Sigmoid colon (tissue), 6 donors: ENCODE measurements at regions not wholly inside any gene's neighbourhood (a gene's known extent, or its start where the extent isn't known, plus 50 kb on each side); places are given as distances from the start of the nearest gene placed in this dataset.

ENCODE experiments used
- DNase-seq: peaks from one replicate; pipeline ENCODE4 v3.0.0-alpha.2; 2019
- H3K27ac ChIP-seq, 4 donors: fragments of 200-600 bp; sonication (generic); one replicate each; pipeline ENCODE4 v1.5.1; 2016 to 2019; ENCODE audit warnings: mild to moderate bottlenecking in 1 of 4
- H3K27me3 ChIP-seq, 3 donors: fragments of 200-600 bp; sonication (generic); one replicate each; pipeline ENCODE4 v1.5.1; 2019; ENCODE audit warnings: mild to moderate bottlenecking in 1 of 3
- H3K36me3 ChIP-seq, 4 donors: fragments of 200-600 bp; sonication (generic); one replicate each; pipeline ENCODE4 v1.5.1; 2016 to 2019
- H3K4me1 ChIP-seq, 4 donors: fragments of 200-600 bp; sonication (generic); one replicate each; pipeline ENCODE4 v1.5.1; 2017 to 2019
- H3K4me3 ChIP-seq, 4 donors: fragments of 200-600 bp; sonication (generic); one replicate each; pipeline ENCODE4 v1.5.1; 2017 to 2019; ENCODE audit warnings: mild to moderate bottlenecking in 2 of 4, moderate library complexity in 1 of 4
- H3K9me3 ChIP-seq, 4 donors: fragments of 200-600 bp in 3 of 4; sonication (generic) in 3 of 4; one replicate each; pipeline versions ENCODE4 v1.5.1 to v1.6.1; 2013 to 2019
- EP300 ChIP-seq, 4 donors: sonication (generic); formaldehyde crosslinking; IDR thresholded peaks; one replicate each; pipeline ENCODE4 v1.6.1; 2017; ENCODE audit warnings: antibody characterized with exemption in 4 of 4
- POLR2A ChIP-seq, 2 donors: fragments of 450-650 bp; IDR thresholded peaks; one replicate each; pipeline ENCODE4 v1.6.1; 2016; ENCODE audit warnings: antibody characterized with exemption in 2 of 2, mild to moderate bottlenecking in 2 of 2, moderate library complexity in 2 of 2
- POLR2AphosphoS5 ChIP-seq, 4 donors: sonication (generic); formaldehyde crosslinking; IDR thresholded peaks; one replicate each; pipeline ENCODE4 v1.6.1; 2017; ENCODE audit warnings: antibody characterized with exemption in 4 of 4
- WGBS, 2 donors: extraction: QIAGEN DNeasy Blood & Tissue Kit; methylation state at CpG; one replicate each; pipeline ENCODE4 v1.1.7; 2013; 5-methylcytosine and 5-hydroxymethylcytosine counted together
- intact Hi-C: fragments of 100-400 bp; cut with DNase I; formaldehyde crosslinking; loops from one replicate; pipeline ENCODE4 v1.15.1; 2023
- TF ChIP-seq, protein P1 (sequence below), 4 experiments: fragments of 450-650 bp in 3 of 4; fragments of 200-600 bp in 1 of 4; IDR thresholded peaks; one replicate each; pipeline ENCODE4 v1.5.1; 2016 to 2019; ENCODE audit warnings: antibody characterized with exemption in 4 of 4, mild to moderate bottlenecking in 3 of 4, moderate library complexity in 2 of 4
- donor health status: healthy with polysubstance abuse.
- donor health status: healthy.

GRCh38 chr14:86168371-86168770 is 638.4 kb downstream of the FLRT2 start:
- TF ChIP-seq, protein P1, sequence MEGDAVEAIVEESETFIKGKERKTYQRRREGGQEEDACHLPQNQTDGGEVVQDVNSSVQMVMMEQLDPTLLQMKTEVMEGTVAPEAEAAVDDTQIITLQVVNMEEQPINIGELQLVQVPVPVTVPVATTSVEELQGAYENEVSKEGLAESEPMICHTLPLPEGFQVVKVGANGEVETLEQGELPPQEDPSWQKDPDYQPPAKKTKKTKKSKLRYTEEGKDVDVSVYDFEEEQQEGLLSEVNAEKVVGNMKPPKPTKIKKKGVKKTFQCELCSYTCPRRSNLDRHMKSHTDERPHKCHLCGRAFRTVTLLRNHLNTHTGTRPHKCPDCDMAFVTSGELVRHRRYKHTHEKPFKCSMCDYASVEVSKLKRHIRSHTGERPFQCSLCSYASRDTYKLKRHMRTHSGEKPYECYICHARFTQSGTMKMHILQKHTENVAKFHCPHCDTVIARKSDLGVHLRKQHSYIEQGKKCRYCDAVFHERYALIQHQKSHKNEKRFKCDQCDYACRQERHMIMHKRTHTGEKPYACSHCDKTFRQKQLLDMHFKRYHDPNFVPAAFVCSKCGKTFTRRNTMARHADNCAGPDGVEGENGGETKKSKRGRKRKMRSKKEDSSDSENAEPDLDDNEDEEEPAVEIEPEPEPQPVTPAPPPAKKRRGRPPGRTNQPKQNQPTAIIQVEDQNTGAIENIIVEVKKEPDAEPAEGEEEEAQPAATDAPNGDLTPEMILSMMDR (IDR thresholded peaks at IDR 0.05) = no peak
- TF ChIP-seq EP300 (IDR thresholded peaks at IDR 0.05) (no peak), POLR2AphosphoS5 (IDR thresholded peaks at IDR 0.05) (no peak)
- Histone ChIP-seq H3K4me3 (no peak overlapping the region), H3K36me3 (no peaks in the 10 kb centered on the region), H3K4me1 (no peaks in the 10 kb centered on the region), H3K9me3 (peaks cover 0 to 3% (median 0%) of the 10 kb centered on the region in 4 donors), H3K27me3 (no peaks in the 10 kb centered on the region), H3K27ac (no peak overlapping the region)
- intact Hi-C loops = no loop called here
- 92% methylated on average over 7 of the region's 7 CpGs for WGBS, 2 donors
- DNase-seq = no peak

DNA sequence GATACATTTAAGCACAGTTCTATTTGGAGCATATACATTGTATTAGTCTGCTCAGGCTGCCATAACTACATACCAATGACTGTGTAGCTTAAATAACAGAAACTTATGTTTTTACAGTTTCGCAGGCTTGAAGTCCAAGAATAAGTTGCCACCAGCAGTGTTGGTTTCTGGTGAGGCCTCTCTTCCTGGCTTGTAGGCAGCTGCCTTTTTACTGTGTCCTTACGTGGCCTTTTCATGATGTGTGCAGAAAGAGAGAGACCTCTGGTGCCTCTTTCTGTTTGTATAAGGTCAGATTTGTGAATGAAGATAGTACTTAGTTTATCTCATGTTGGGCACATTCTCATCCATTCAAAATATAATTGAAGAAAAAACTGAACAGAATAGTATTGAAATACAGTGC is 636.6 kb downstream of the FLRT2 start:
- Histone ChIP-seq H3K4me3 (no peak overlapping the region), H3K4me1 (no peaks in the 10 kb centered on the region), H3K9me3 (peaks cover 0 to 3% (median 0%) of the 10 kb centered on the region in 4 donors), H3K27me3 (no peaks in the 10 kb centered on the region), H3K36me3 (no peaks in the 10 kb centered on the region), H3K27ac (no peak overlapping the region)
- no peak for DNase-seq
- WGBS, 2 donors = 48 to 63% methylated on average over 2 of the region's 2 CpGs
- TF ChIP-seq, protein P1 (IDR thresholded peaks at IDR 0.05) = no peak
- TF ChIP-seq POLR2AphosphoS5 (IDR thresholded peaks at IDR 0.05) = no peak
- no peak for TF ChIP-seq EP300 (IDR thresholded peaks at IDR 0.05)
- TF ChIP-seq POLR2A (IDR thresholded peaks at IDR 0.05) = no peak
- intact Hi-C loops = no loop called here

DNA sequence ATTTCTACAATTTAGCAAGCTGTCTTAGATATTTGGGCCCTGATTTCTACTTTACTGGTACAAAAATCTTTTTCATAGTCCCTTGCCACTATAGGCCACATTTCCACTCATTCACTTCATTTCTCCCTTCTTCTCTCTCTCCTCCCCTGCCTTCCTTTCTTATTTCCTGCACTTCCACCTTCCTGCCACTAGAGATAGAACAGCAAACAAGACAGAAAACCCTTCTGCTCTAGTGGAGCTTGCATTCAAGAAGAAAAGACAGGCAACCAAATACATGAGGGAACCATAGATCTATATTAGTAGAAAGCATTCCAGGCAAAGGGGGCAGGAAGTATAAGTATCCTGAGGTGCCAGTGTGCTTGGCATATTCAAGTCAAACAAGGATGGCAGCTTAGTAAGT is 623.5 kb downstream of the FLRT2 start:
- H3K4me1 ChIP-seq = no peaks in the 10 kb centered on the region
- TF ChIP-seq, protein P1 (IDR thresholded peaks at IDR 0.05) = no peak
- TF ChIP-seq POLR2A (IDR thresholded peaks at IDR 0.05) (no peak), POLR2AphosphoS5 (IDR thresholded peaks at IDR 0.05) (no peak)
- H3K27ac ChIP-seq = no peak overlapping the region
- intact Hi-C loops = no loop called here
- H3K9me3 ChIP-seq = no peaks in the 10 kb centered on the region
- no peaks in the 10 kb centered on the region for H3K27me3 ChIP-seq
- no peak overlapping the region for H3K4me3 ChIP-seq
- no peaks in the 10 kb centered on the region for H3K36me3 ChIP-seq
- DNase-seq = no peak

DNA sequence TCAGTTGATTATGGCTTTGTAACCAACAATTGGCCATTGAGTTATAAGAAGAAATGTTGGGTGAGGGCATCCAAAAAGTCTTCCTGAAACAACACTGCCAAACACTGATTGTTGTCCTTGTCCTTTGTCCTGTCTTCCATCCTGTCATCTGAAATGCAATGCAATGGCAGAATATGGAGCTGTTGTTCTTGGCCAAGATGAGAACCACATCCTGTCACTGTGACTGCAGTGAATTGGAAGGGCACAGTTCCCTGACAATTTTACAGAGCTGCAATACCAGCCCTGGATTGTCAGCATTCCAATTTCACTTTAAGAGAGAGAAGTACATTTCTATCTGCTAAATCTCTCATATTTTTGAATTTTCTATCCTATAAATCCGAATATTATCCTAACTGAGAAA is 613.3 kb downstream of the FLRT2 start:
- no peak overlapping the region for H3K4me3 ChIP-seq
- intact Hi-C loops = no loop called here
- TF ChIP-seq, protein P1 (IDR thresholded peaks at IDR 0.05) = no peak
- TF ChIP-seq POLR2A (IDR thresholded peaks at IDR 0.05) = no peak
- TF ChIP-seq POLR2AphosphoS5 (IDR thresholded peaks at IDR 0.05) = no peak
- no peak for TF ChIP-seq EP300 (IDR thresholded peaks at IDR 0.05)
- H3K36me3 ChIP-seq = no peaks in the 10 kb centered on the region
- WGBS, 2 donors = 66 to 85% methylated on average over 1 of the region's 1 CpG
- DNase-seq = no peak
- no peaks in the 10 kb centered on the region for H3K9me3 ChIP-seq
- H3K27ac ChIP-seq = no peak overlapping the region
- H3K4me1 ChIP-seq = no peaks in the 10 kb centered on the region
- H3K27me3 ChIP-seq = no peaks in the 10 kb centered on the region

DNA sequence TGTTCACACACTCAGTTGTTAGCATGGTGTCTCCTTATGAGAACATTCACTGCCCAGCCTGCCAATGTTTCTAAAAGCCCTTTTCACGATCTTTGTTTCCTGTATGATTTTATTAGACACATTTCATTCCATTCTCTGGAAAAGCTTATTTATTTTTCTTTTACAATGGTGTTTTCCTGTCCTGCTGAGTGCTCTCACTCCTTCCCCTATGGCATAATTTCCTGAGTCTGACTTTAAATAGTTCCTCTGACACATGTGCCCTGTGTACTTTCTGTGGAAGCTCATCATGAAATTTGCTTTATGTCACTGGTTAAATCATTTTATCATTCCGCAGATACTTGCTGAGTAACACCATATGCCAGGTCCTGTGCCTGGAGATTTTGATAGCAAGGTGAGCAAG is 612.0 kb downstream of the FLRT2 start:
- WGBS, 2 donors = 48 to 55% methylated on average over 2 of the region's 2 CpGs
- TF ChIP-seq EP300 (IDR thresholded peaks at IDR 0.05) (no peak), POLR2A (IDR thresholded peaks at IDR 0.05) (no peak), POLR2AphosphoS5 (IDR thresholded peaks at IDR 0.05) (no peak)
- TF ChIP-seq, protein P1 (IDR thresholded peaks at IDR 0.05) = no peak
- H3K27me3 ChIP-seq = no peaks in the 10 kb centered on the region
- no peaks in the 10 kb centered on the region for H3K4me1 ChIP-seq
- H3K9me3 ChIP-seq = no peaks in the 10 kb centered on the region
- no peak overlapping the region for H3K4me3 ChIP-seq
- H3K36me3 ChIP-seq = no peaks in the 10 kb centered on the region
- no peak overlapping the region for H3K27ac ChIP-seq
- no peak for DNase-seq
- intact Hi-C loops = no loop called here
